GM19452 (cell line): ENCODE measurements at regions not wholly inside any gene's neighbourhood (a gene's known extent, or its start where the extent isn't known, plus 50 kb on each side); places are given as distances from the start of the nearest gene placed in this dataset.
"Not testable (repeated sequence)": the region's sequence is repeated elsewhere in the genome, so short reads cannot be mapped to it uniquely, and the experiment has no call there.

Source experiments
- ATAC-seq: cut with Tn5 transposase; IDR thresholded peaks from one replicate; pipeline ENCODE4 v1.9.1; 2021; ENCODE audit not compliant: unreplicated experiment

- not testable (repeated sequence) for ATAC-seq
These were observed 141.1 kb downstream of the SLCO4C1 start for GRCh38 chr5:102154791-102155605.

- ATAC-seq, result no peak
These were observed 141.8 kb downstream of the SLCO4C1 start for GRCh38 chr5:102154291-102154690.

- ATAC-seq, result peak; percentile 64
These were observed 142.9 kb downstream of the SLCO4C1 start for GRCh38 chr5:102153003-102153759.

- ATAC-seq, result no peak
These were observed 157.1 kb downstream of the SLCO4C1 start for GRCh38 chr5:102139029-102139428.

GRCh38 chr5:102138243-102138653 lies 157.8 kb downstream of the SLCO4C1 start:
- no peak for ATAC-seq

- no peak for ATAC-seq
These were observed 165.2 kb downstream of the SLCO4C1 start for GRCh38 chr5:102130890-102131289.

GRCh38 chr5:102130386-102130785 lies 165.7 kb downstream of the SLCO4C1 start:
- no peak for ATAC-seq

- no peak for ATAC-seq
These were observed 176.8 kb downstream of the SLCO4C1 start for GRCh38 chr5:102119252-102119651.

GRCh38 chr5:102115736-102116135 lies 180.3 kb downstream of the SLCO4C1 start:
- ATAC-seq, result no peak

- no peak for ATAC-seq
These were observed 181.5 kb downstream of the SLCO4C1 start for GRCh38 chr5:102114525-102115069.

GRCh38 chr5:102107865-102108264 lies 188.2 kb downstream of the SLCO4C1 start:
- ATAC-seq, result no peak

- no peak for ATAC-seq
These were observed 189.5 kb downstream of the SLCO4C1 start for GRCh38 chr5:102106599-102106998.

- no peak for ATAC-seq
These were observed 196.2 kb downstream of the SLCO4C1 start for GRCh38 chr5:102099766-102100331.

- not testable (repeated sequence) for ATAC-seq
These were observed 197.0 kb downstream of the SLCO4C1 start for GRCh38 chr5:102099083-102099482.

- ATAC-seq, result not testable (repeated sequence)
These were observed 197.5 kb downstream of the SLCO4C1 start for GRCh38 chr5:102098606-102099005.

GRCh38 chr5:102090770-102091169 lies 205.3 kb downstream of the SLCO4C1 start:
- ATAC-seq, result peak; percentile 56

- ATAC-seq, result no peak
These were observed 206.2 kb downstream of the SLCO4C1 start for GRCh38 chr5:102089883-102090282.

- ATAC-seq, result no peak
These were observed 208.2 kb downstream of the SLCO4C1 start for GRCh38 chr5:102087906-102088305.

GRCh38 chr5:102080288-102080687 lies 215.8 kb downstream of the SLCO4C1 start:
- ATAC-seq, result no peak

GRCh38 chr5:102077920-102078319 lies 218.2 kb downstream of the SLCO4C1 start:
- ATAC-seq, result no peak

- no peak for ATAC-seq
These were observed 226.1 kb downstream of the SLCO4C1 start for GRCh38 chr5:102069974-102070373.
